ENCODE measurements at regions not wholly inside any gene's neighbourhood (a gene's known extent, or its start where the extent isn't known, plus 50 kb on each side); places are given as distances from the start of the nearest gene placed in this dataset.
"Not testable (repeated sequence)": the region's sequence is repeated elsewhere in the genome, so short reads cannot be mapped to it uniquely, and the experiment has no call there.

DNA sequence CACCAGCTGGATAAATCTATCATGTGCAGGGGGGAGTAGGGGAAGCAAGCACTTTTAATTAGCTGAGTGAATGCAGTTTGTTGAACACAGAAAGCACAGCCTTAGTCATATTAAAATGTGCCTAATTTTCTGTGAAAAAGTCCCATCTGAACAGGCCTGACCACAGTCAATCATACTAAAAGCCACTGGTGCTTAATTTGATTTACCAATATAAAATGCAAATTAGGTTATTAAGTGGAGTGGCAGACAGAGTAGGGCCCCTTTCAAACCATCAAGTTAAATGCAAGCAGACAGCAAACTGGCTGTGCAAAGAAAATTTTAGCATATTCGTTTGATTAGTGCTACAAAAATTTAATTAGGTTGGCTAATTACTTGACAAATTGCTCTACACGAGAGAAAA, 176.1 kb downstream of the ISL1 start:
- no peak for DNase-seq (ENCODE audit: low read depth)

DNA sequence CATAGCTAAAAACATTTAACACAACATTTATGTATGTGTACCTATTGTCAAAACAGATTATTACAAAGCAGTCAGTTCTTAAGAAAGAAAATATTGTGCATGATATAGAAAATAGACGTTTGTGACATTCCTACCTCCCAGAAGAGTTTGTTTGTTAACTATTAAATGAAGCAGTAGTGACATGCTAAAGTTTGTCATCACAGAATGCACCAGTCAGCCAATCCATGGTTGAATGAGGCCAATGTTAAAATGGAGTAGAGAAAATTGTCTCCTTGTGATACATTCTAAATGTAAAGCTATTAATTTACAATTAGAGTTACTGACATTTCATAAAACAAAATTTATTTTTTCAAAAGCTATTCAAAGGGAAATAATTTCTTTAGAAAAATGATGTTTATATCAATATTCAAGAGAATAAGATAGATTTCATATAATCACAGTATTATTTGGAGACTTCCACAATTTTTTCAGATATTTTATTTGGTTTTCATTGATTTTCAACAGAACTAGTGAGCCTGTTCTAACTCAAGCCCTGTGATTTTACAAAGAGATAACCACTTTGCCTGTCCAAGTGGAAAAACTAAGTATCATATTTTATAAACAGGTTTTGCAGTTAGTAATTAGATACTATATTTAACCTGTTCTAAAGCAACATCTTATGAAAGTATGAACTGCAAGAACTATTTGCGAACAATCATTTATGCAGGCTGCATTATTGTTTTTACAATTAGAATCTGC, 176.8 kb downstream of the ISL1 start:
- no peak for DNase-seq (ENCODE audit: low read depth)

DNA sequence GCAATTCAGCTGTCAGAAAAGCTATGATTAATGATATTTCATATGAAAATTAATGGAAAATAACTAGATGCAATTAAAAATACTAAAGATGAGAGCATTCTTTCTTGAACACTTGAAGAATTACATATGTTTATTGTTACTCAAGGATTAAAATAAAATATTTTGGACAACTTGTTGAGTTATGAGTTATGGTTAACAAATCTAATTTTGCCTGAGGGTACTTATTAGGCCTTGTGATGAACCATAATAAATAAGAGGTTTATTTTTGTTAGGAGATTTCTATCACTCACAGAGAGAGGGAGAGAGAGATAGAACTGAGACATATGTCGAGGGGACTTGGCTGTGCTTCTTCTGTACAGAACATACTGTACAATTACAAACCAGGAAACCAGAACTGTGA, 183.7 kb downstream of the ISL1 start:
- DNase-seq (ENCODE audit: low read depth), result no peak

DNA sequence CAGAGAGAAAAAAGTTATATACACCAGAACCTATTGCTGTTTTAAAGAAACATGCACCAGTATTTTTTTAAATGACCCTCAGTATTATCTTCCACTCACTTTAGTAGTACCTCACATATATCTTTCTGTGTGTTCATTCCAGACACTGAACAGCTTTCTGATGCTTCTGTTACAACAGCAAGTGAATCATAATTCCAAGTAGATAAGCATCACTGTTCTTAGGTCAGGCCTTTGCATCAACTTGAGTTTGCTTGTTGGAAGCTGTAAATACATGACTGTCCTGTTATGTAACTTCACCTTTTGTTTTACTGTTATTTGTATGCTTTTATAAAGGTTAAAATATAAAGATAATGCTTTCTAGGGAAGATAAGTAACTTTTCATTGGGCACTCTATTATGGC, 184.4 kb downstream of the ISL1 start:
- no peak for DNase-seq (ENCODE audit: low read depth)

DNA sequence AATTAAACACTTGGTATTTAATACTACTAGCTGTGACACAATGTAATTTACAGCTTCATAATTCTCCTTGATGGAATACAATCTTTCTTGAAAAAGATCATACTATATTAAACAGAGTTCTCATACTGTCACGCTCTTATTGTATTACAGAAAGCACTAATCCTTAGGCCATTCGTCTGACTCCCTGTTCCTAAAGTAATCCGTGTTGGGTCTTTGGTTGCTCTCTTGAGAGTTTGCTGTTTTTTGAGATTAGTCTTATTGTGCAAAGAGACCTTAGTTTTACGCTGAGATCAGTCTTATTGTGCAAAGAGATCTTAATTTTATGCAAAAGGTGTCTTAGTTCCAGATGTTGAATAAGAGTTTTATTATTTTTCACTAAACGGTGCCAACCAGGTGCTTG, 190.6 kb downstream of the ISL1 start:
- no peak for DNase-seq (ENCODE audit: low read depth)

DNA sequence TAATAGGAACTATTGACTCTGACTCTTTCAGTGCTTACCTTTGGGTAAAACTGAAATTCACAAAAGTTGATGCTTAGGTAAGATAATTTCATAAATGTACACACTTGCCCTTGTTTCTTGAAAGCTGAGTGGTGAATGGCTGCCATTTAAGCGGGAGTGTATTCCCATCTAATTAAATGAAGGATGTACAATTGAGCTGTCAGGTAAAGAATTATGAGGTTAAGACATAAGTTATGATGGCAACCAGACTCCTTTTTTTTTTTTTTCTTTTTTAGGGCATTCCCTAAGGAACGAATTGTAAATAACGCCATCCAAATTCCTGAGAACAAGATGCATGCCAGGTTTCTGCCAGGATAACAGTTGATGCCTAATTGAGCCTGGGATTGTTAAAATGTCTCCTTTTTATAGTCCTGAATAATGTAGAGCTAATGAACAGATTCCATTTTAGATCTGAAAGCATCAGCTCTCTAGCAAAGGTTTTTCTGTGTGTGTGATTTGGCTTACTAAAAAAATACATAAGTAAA, 199.7 kb downstream of the ISL1 start:
- no peak for DNase-seq (ENCODE audit: low read depth)

DNA sequence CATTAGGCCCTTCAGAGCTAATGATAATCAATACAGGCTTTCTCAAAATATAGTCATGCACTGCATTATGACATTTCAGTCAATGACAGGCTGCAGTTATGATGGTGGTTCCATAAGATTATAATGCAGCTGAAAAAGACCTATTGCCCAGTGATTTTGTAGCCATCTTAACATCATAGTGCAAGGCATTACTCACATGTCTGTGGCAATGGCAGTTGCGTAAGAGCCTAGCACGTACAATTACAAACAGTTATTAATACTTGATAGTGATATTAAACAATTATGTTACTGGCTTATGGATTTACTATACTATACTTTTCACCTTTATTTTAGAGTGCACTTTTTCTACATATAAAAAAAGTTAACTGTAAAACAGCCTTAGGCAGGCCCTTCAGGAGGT, 214.8 kb downstream of the ISL1 start:
- no peak for DNase-seq (ENCODE audit: low read depth)

DNA sequence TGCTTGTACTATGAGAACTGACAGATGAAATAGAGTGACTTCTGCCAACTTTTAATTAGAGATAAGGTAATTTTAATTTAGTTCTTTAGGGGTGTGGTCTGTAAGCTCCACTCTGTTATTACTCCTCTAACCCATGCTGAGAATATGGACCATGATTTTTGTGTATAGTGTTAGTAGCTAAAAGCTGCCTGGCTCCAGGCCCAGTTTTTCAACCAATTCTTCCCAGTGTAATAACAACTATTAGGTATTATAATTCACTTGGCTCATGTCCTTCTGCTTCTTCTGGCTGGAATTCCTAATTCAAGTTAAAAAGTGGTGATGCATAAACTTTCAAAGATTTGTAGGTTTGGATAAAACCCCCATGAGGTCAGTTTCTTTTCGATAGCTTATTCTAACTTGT, 216.3 kb downstream of the ISL1 start:
- no peak for DNase-seq (ENCODE audit: low read depth)

DNA sequence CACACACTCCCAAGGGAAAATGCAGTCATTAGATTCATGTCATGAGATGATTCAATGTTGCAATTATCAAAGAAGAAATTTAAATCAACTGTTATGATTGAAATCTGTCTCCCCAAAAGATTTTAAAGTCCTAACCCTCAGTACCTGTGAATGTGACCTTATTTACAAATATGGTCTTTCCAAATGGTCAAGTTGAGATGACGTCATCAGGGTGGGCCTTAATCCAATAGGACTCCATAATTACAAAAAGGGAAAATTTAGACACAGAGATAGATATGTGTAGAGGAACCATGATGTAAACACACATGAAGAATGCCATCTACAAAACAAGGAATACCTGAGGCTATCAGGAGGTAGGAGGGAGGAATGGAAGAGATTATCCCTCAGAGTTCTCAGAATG, 221.1 kb downstream of the ISL1 start:
- DNase-seq (ENCODE audit: low read depth), result no peak

DNA sequence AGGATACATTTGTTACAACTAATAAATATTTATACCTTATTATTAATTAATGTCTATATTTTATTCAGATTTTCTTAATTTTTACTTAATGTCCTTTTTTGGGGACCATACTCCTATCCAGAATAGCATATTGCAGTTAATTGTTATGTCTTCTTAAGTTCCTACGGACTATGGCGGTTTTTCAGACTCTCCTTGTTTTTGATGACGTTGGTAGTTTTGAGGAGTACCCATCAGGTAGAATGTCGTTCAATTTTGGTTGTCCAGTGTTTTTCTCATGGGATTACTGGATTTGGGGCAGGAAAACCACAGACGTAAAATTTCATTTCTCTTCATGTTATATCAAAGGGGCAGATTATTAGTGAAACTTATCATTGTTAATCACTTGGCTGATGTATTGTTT, 223.7 kb downstream of the ISL1 start:
- DNase-seq (ENCODE audit: low read depth), result no peak

DNA sequence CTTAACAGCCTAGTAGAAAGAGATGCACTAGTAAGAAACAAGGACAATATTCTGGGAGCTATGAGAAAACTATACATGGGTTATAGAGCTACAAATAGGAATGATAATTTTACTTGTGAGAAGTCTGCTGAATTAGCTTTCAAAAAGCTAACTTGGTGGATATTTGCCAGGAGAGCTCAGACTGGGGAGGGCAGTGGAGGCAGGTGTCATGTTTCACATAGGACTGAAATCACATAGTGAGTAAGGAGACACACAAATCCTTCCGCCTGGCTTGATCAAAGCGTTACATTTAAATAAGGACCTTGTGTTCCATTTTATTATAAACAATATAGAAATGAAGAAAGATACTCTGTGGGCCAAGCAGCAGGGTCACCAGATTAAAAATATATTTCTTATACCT, 235.0 kb downstream of the ISL1 start:
- peak; percentile 7 for DNase-seq (ENCODE audit: low read depth)

DNA sequence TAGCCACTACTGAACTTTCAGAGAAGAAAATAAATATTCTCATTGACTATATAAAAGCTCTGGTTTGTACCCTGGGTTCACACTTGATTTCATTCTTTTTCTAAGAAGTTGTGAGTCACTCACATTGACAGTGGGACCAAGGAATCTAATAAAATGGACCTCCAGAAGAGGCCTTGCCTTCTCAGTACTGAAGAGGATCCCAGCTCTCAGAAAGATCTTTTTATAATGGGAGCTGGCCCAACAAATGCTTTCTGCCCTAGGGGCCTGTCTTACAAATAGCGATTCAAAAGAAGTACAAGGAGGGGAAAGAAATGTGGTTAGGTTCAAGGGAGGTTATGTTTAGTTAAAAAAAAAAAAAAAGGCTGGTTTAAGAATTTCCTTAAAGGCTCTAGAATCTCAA, 237.9 kb downstream of the ISL1 start:
- DNase-seq (ENCODE audit: low read depth), result peak; percentile 24

DNA sequence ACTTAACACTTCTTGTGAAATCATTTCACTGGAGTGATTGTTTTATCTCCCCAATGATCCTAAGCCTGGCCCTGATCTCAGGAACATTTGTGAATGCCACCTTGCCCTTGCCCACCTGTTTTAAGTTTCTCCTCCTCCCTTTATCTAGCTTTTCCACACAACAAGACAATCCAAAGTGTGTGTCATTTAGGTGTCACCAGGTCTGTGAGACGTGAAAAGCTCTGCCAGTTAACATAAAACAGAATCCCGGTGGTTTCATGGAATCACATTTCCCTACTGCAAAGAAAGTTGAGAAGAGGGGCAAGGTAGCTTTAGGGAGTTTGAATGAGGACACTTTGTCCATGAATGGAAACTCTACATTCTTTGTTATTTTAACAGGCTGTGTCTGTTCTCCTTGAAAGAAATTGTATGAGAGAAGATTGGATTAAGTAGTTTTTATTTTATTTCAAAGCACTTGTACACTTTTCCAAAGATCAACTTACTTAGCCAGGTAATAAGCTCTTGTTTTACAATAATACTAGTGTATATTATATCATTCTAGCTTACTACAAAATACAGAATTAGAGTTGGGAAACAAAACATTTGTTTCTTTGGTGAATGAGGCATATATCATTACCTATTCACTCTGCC, 239.0 kb downstream of the ISL1 start:
- DNase-seq (ENCODE audit: low read depth), result no peak

DNA sequence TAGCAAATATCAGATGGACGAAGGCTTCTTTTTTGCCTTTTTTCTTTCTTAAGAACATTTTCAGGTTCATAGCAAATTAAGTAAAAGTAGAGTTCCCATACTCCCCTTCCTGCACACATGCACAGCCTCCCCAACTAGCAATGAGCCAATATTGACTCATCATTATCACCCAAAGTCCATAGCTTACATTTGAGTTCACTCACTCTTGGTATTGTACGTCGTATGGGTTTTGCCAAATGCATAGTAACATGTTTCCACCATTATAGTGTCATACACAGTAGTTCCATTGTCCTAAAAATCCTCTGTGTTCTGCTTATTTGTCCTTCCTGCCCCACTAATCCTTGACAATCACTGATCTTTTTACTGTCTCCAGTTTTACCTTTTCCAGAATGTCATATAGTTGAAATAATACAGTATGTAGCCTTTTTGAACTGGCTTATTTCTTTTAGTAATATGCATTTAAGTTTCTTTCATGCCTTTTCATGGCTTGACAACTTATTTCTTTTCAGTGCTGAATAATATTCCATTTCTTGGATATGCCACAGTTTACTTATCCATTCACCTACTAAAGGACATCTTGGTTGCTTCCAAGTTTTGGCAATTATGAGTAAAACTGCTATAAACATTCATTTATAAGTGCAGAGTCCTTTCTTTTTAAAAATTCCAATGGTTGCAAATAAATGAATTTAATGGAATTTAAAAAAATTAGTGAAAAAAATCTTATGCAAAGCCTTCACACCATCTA, 242.1 kb downstream of the ISL1 start:
- DNase-seq (ENCODE audit: low read depth), result no peak

DNA sequence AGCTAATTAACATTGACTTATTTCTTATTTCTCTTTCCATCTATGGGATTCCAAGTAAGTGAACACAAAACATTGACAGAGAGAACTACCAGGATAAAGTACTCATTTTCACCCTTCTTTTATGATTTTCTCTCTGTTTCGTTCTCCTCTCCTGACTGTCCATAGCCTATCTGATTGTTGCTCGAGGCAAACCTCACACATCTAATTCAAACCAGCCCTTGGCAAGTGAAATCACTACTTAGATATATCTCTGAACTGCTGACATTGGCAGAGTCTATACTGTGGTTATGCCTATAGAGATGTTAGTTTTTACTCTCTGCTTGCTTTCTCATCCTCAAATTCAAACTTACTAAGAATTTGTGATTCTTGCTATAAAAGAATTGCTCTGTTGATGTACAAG, 248.8 kb downstream of the ISL1 start:
- no peak for DNase-seq (ENCODE audit: low read depth)

DNA sequence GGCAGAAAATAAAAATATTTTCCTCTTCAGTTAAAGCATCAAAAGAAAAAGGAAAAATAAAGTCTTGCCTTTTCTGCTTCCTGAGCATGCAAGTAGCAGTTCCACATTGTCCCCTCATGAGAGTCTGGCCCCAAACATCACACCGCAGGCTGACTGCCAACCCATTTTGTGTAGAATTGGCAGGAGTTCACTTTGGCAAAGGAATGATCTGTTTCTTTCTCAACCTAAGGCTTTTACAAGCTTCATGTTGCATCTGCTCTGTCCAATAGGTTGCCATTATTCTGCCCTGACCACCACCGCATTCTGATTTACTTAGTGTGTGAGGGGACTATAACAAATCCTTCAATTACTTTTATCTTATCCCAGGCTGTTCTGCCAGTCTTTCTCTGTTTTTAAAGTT, 249.5 kb downstream of the ISL1 start:
- DNase-seq (ENCODE audit: low read depth), result no peak

DNA sequence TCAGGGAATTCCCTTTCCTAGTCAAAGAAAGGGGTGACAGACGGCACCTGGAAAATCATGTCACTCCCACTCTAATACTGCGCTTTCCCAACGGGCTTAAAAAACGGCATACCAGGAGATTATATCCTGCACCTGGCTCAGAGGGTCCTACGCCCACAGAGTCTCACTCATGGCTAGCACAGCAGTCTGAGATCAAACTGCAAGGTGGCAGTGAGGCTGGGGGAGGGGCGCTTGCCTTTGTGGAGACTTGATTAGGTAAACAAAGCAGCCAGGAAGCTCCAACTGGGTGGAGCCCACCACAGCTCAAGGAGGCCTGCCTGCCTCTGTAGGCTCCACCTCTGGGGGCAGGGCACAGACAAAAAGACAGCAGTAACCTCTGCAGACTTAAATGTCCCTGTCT, 253.7 kb downstream of the ISL1 start:
- DNase-seq (ENCODE audit: low read depth), result not testable (repeated sequence)

DNA sequence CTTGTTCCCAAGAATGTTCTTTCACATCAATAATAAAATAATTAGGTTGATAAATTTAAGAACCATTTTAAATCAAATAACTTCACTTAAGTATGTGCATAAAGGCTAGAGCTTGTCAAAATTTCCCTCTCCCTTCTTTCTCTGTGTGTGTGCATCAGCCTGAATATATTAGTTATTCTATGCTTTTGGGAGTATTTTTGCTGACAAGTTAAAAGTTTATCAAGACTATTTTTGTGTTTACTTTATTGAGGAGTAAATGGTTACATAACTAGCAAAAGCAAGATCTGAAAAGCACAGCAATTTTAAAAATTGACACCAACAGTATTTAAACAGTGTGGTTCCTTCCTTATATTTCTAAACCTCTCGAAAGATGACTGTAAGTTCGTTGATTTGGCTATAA, 261.7 kb downstream of the ISL1 start:
- DNase-seq (ENCODE audit: low read depth), result no peak

DNA sequence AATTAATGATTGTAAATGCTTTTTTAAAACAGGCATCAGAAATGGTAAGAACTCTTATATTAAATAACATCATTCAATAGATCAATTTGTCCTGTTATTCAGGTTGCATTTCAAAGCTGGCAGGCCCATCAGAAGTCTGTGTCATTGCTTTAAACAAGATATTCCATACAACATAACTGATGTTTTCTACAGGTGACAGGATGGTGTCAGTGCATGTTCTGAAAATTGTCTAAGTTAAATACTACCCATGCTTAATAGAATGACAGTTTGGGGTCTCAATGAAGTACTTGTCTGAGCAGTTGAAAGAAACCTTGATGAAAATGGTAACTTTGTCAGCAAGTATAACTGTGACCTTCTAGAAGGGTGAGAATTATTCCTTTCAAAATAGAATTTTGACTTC, 263.2 kb downstream of the ISL1 start:
- DNase-seq (ENCODE audit: low read depth), result no peak

DNA sequence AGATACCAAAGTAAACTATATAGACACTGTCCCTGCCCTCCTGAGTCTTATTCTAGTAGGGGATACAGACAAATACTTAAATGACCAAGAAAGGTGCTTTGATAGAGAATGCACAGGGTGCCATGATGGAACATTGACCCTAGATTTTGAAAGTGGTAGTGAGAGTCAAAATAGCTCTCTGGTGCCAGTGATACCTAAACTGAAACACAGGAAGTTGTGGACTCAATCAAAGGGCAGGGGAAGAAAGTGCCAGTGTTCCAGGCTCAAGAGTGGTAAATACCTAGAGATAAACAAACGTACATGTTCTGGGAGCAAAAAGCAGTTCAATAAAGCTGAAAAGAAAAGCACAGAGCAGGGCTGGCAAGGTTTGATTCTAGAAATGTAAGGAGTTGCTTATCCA, 267.6 kb downstream of the ISL1 start:
- no peak for DNase-seq (ENCODE audit: low read depth)

DNA sequence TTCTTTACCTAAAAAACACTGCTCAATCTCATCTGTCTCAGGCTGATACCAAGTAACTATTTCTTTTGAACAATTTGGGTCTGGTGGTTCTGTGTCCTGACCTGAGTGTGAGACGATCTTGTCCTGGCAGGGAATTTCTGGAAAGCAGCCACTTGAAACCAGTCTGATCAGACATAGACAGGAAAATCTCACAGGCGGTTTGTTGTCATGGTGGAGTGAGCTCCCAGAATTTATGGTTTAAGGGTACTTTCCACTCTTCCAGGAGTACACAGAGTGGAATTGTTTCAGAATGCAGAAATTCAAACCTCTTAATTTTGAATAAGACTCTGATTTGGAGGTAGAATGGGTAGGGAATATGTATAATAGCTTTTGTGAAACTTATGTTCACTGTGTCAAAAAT, 268.2 kb downstream of the ISL1 start:
- DNase-seq (ENCODE audit: low read depth), result peak; percentile 94

DNA sequence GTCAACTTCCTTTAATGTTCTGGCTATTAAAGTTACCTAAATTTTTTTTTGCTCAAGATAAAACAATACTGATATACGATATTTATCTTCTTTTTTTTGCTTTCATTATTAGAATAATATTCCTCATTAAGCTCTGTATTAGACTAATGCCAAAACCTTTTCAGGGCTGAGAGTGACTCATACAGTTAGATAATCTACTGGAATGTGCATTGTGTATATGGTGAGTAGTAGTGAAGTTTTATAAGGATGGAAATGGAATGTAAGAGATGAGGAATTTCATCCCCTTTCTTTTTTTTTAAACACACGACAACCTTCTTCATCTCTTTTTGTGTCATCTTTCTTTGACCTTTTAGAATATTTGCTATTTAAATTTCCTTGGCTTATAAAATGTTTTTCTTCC, 268.6 kb downstream of the ISL1 start:
- DNase-seq (ENCODE audit: low read depth), result peak; percentile 80

DNA sequence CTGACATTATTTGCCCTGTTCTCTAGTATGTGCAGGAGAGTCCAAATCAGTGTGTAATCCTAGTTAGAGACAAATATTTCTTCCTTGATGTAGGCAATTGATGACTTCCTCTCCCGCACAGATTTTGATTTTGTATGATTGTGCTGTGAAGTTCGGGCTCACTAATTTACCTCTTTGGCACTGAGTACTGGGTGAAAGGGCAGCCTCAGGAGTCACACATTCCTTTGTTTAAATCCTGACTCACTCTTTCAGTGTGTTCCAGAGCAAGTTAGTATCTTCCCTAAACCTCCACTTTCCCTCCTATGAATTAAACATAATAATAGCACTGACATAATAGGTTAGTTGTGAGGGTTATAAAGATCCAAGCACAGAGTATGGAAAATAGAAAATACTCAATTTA, 269.7 kb downstream of the ISL1 start:
- peak; percentile 84 for DNase-seq (ENCODE audit: low read depth)

Measured in renal cortical epithelial cell (primary cell).